ENCODE measurements at regions not wholly inside any gene's neighbourhood (a gene's known extent, or its start where the extent isn't known, plus 50 kb on each side); places are given as distances from the start of the nearest gene placed in this dataset.

DNA sequence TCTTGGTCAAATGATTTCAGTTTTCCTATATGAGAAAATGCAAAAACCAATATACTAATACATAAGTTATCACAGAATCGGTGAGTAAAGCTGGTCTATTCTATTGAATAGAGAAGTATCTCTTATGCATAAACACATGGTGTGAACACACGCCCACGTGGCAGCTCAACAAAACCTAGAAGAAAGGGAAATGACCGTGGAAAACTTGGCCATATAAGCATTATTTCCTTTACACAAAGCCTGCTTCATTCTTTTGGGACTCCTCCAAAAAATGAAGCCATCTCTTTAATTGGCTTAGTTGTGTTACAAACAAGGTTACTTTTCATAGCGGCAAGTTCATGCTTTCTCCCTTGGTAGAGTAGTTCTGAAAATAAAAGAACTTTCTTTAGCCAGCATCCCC, 183.2 kb downstream of the TMEM161B start:
- TF ChIP-seq POLR2AphosphoS5 (IDR thresholded peaks at IDR 0.05; ENCODE audit: borderline replicate concordance, low read depth, low read length): no peak
- TF ChIP-seq EZH2 (IDR thresholded peaks at IDR 0.05): no peak
- TF ChIP-seq FOXP2 (optimal IDR thresholded peaks at IDR 0.05; ENCODE audit: control extremely low read depth, extremely low read length, insufficient read depth): no peak
